Glomerular visceral epithelial cell (primary cell): ENCODE measurements at regions not wholly inside any gene's neighbourhood (a gene's known extent, or its start where the extent isn't known, plus 50 kb on each side); places are given as distances from the start of the nearest gene placed in this dataset.

Source experiments
- DNase-seq: peaks from one replicate; pipeline ENCODE4 v3.0.0-alpha.2; 2016; ENCODE audit errors: extremely low spot score

GRCh38 chr4:37737466-37737865 lies 51.3 kb upstream of the RELL1 start:
- DNase-seq: peak; percentile 30
